GM21367 (cell line): ENCODE measurements at regions not wholly inside any gene's neighbourhood (a gene's known extent, or its start where the extent isn't known, plus 50 kb on each side); places are given as distances from the start of the nearest gene placed in this dataset.

Source experiments
- ATAC-seq: cut with Tn5 transposase; IDR thresholded peaks from one replicate; pipeline ENCODE4 v1.9.1; 2021; ENCODE audit not compliant: unreplicated experiment

GRCh38 chr2:105625632-105626031 lies 119.1 kb upstream of the NCK2 start:
- ATAC-seq = no peak

DNA sequence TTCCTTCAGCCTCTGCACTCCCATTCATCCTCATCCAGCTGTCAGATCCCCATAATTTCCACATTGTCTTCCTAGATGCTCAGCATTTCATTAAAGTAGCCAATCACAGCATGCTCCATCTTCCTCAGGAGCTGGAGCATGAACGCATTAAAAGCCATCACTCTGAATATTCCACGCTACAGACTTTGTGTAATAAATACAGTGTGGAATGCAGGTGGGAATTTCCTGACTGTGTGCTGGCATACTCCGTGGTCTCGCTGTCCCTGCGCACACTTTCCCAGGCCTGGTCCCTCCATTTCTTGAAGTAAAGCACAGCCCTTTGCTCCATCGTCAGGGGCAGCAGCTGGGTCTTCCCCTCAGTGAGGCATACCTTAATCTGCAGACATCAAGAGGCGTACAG lies 123.7 kb upstream of the NCK2 start:
- no peak for ATAC-seq

GRCh38 chr2:105618351-105618659 lies 126.4 kb upstream of the NCK2 start:
- no peak for ATAC-seq

GRCh38 chr2:105617631-105618350 lies 126.9 kb upstream of the NCK2 start:
- ATAC-seq = no peak

- no peak for ATAC-seq
Observed at GRCh38 chr2:105615305-105615704, 129.4 kb upstream of the NCK2 start.

DNA sequence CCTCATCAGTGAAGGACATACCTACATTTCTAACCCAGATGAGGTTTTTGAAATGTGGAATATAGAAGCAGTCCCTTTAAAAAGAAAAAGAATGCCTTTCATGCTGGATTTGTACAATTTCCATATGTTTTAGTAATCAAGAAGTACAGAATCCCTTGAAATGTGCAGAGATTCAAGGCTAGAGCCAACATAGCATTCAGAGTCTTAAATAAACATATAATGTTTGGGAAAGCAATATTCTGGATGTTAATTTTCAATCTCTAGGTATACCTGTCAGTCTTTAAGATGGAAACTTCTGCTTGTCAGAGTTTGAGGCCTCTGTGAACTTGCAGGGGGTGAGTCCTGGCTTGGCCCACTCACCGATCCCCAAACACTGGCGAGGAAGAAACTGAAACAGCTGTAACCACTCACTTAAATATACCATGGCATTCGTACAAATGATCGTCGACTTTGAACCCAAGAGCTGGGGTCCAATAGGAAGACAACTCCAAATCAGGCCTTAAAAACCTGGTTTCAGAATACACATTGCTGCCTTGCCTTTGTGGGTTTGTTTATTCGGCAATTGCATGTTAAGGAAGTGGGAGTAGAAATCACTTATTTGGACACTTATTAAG lies 132.8 kb upstream of the NCK2 start:
- ATAC-seq = no peak

- ATAC-seq = no peak
Observed at GRCh38 chr2:105611333-105611637, 133.4 kb upstream of the NCK2 start.

DNA sequence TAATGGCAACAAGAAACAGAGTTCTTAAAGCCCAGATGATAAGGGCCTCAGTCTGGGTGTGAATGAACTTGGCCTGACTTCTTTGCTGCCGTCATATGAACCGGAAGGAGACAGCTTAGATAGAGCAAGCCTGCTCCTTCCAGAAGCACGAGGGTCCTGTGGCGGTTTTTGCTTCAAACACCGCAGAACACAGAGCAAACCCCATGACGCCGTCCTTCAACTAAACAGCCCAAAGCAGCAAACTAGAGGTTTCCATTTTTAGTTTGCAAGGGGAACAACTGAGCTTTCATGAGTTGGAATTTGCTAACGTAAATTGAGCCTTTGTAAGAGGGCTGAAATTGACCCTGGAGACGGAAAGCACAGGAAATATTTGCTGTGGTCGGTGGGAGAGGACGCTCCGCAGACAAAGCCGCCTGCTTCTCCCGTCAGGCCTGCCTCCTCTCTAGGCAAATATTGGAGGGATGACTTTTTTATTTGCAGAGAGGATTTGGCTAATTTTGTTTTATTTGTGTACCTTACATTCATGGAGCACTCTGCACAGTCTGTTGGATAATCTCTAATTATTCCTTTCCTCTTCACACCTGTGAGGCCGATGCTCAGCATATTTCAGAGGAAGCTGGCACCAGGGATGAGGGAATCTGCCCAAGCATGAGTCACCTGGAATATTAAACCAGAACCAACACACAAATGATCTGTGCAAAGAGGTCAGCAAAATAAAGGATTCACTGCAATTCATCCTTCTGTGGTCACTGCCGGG lies 134.0 kb upstream of the NCK2 start:
- no peak for ATAC-seq

DNA sequence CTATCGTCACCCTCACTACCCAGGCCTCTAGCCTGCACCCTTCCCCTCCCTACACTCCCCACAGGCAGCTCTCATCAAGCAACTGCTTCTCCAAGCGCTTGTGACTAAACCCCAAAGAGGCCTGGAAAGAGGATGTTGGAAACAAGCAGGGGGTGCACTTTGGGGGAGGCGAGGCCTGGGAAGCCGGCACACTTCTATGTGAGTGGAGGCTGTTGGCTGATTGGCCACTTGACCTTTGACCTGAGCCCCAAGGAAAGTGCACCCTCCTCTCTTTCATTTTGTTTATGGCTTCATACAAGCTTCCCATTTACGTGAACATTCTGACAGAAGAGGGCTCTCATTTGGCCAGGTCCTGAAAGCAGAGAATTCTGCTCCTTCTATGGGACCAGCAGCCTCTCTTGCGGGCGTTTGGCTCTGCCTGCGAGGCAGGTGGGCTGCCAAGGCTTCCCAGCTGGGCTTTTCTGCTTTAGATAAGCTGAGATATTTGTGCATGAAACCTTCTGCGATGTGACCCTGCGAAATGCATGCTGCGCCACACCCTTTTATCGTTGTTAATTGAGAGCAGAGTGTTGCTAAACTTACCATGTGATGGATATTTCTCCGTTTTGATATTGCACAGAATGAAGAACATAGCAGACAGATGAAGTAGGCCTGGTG lies 134.8 kb upstream of the NCK2 start:
- no peak for ATAC-seq

DNA sequence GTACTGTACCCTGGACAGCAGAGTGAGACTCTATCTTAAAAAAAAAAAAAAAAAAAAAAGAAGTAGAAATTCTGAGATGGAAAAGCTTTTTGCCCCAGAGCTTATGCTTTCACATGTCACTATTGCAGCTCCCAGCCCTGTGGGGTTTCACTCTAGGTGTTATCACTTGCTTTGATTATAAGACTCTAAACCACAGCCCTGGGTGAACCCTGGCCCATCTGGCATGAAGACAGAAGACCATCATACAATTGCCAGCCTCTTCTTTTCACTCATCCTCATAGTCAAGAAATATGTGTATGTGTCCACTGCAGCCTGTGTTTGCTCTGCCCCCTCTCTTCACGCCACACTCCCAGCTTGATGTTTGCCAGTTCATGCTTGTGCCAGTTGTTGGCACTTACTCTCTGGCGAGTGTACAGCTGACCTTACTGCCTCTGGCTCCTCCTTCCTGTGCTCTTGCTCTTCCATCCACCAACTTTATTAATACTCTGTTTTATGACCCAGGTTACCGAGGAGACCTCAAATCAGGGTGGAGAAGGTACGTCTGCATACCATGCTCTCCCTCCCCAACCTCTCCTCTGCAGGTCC lies 136.7 kb upstream of the NCK2 start:
- ATAC-seq = no peak

DNA sequence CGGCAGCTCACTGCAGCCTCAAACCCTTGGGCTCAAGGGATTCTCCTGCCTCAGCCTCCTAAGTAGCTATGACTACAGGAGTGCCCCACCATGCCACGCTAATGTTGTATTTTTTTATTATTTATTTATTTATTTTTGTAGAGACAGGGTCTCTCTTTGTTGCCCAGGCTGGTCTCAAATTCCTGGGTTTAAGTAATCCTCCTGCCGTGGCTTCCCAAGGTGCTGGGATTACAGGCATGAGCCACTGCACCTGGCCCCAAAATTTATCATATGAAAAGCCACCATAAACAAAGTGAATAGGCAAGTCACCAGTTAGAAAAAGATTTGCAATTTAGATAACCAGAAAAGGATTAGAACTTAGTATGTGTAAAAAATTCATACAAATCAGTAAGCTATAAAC lies 138.6 kb upstream of the NCK2 start:
- ATAC-seq = no peak

- no peak for ATAC-seq
Observed at GRCh38 chr2:105604938-105605337, 139.8 kb upstream of the NCK2 start.

- ATAC-seq = no peak
Observed at GRCh38 chr2:105600949-105601794, 143.5 kb upstream of the NCK2 start.

DNA sequence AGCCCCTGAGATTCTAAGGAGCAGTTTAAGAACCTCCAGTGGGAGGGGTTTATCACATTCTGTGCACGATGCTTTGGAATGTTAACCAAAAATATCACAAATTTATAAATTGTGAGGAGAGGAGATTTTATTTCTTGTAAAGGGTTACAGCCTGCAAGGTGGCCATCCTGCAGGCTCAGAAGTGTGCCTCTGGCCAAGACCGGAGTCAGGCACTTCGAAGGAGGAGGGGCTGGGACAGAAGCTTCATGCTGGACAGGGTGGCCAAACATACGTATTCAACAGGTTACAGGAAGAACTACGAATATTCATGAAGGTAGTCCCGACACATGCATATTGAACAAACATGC lies 144.1 kb upstream of the NCK2 start:
- no peak for ATAC-seq

DNA sequence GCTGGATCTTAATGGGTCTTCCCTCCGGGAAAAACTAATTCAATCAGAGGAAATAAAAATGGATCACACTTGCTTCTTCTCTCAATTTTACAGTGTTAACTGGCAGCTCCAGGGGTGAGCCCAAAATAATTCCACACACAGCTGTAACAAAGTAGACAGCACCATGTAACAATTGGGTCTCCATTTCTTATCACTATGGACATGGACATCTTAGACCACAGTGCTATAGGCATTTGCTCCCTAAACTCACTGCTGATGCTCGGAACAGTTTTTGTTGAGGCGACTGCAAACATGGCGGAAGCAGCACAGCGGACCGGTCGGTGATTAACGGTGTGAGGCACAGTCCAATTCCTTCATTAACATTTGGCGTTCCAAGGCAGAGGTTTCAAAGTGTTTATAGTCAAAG lies 144.7 kb upstream of the NCK2 start:
- ATAC-seq = no peak

GRCh38 chr2:105598829-105599698 lies 145.6 kb upstream of the NCK2 start:
- no peak for ATAC-seq

DNA sequence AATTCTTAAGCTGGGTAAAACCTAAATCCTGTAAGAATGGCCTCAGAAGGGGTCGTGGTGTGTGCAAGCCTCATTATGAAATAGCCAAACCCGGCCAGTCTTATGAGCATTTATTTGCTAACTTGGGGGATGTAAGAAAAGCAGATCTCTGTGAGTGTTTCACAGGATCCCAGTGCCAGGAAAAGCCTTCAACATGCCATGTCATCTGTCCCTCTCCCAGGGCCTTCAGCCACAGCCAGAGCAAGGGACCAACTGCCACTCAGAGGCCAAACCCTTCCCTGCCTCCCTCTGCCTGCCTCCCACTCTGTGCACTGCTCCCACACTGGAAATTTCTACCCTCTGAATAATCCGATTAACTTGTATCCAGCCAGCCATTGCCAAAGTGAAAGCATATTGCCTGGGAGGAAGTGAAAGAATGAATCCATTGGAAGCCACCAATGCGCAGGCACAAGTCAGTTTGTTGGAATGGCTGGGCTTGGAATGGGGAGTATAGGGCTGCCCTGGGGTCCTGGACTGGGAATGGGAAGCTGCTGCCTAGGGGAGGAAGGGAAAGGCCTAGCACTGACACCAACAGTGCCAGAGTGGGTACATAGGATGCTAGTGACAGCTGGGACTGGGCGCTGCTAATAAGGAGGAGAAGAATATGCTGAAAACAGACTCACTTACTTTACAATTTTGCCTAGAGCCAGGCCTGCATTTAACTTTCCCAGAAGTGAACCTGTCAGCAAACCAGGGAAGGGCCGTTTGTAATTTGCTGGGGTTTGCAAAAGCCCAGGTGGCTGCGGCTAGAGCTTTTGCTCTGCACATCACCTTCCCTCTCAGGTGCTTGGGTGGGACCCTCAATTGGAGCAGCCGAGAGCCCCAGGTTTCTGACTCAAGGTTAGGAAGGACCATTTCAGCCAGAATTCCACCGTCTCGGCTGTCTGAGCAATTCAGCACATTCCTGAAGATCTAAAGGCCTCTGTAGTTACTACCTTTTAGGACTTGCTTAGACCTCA lies 146.6 kb upstream of the NCK2 start:
- ATAC-seq = no peak

DNA sequence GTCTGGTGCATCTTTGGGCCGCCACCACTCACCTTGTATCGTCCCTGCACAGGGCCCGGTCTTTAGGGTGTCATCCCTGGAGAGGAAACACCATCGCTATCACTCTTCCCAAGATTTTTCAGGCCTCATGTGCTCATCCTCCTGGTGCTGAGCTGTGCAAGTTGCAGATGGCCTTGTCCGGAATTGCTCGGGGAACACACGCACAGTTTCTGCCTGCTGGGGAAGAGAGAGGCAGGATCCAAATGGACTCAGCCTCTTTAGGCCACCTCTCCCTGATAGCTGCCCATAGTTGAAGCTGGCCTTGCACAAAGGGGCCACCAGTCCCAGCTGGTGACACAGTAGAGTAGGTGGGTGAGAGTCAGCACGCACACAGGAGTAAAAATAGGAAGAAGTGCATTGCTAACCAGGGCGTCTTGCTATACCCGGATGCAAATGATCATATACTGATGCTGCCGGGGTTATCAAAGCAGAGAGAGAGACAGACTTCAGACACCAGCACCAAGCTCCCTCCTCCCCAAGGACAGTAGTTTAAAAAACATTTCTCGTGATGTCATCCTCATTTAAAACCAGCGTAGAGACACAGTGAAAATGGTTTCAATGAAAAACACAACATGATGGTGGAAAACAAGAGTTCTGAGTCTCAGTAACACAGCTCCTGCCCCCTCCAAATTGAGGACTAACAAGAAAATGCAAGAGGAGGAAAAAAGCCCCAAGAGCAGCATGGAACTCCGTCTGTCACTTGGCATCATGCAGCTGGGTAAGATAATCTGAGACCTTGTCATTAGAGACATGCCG lies 147.5 kb upstream of the NCK2 start:
- no peak for ATAC-seq
